ENCODE measurements at regions not wholly inside any gene's neighbourhood (a gene's known extent, or its start where the extent isn't known, plus 50 kb on each side); places are given as distances from the start of the nearest gene placed in this dataset.

DNA sequence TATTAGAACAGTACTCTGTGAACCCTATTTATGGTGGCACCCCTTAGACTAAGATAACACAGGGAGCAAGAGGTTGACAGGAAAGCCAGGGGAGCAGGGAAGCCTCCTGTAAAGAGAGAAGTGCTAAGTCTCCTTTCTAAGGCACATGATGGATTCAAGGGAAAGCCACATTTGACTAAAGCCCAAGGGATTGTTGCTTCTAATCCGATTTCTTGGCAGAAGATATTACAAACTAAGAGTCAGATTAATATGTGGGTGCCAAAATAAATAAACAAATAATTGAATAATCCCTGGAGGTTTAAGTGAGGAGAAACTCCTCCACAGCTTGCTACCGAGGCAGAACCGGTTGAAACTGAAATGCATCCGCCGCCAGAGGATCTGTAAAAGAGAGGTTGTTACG lies 333.2 kb downstream of the SOX11 start:
- Histone ChIP-seq H3K4me1 (ENCODE audit: insufficient read depth) (no peaks in the 10 kb centered on the region), H3K4me3 (no peak overlapping the region), H3K79me2 (no peaks in the 10 kb centered on the region), H4K20me1 (ENCODE audit: insufficient read depth, poor library complexity, severe bottlenecking) (no peaks in the 10 kb centered on the region), H3K27me3 (no peaks in the 10 kb centered on the region), H3K4me2 (no peak overlapping the region), H3K36me3 (replicated peaks; ENCODE audit: insufficient read depth, low read depth) (no peaks in the 10 kb centered on the region), H3K9me3 (ENCODE audit: low read depth) (no peaks in the 10 kb centered on the region), H2AFZ (no peak overlapping the region), H3K9me2 (replicated peaks; ENCODE audit: insufficient read depth) (no peaks in the 10 kb centered on the region), H3K27ac (no peak overlapping the region)
- 89% methylated on average over 6 of the region's 6 CpGs for WGBS (ENCODE audit: low lambda C conversion rate, missing lambda C conversion rate)
- DNase-seq (ENCODE audit: low spot score) = no peak
- TF ChIP-seq, protein P1, sequence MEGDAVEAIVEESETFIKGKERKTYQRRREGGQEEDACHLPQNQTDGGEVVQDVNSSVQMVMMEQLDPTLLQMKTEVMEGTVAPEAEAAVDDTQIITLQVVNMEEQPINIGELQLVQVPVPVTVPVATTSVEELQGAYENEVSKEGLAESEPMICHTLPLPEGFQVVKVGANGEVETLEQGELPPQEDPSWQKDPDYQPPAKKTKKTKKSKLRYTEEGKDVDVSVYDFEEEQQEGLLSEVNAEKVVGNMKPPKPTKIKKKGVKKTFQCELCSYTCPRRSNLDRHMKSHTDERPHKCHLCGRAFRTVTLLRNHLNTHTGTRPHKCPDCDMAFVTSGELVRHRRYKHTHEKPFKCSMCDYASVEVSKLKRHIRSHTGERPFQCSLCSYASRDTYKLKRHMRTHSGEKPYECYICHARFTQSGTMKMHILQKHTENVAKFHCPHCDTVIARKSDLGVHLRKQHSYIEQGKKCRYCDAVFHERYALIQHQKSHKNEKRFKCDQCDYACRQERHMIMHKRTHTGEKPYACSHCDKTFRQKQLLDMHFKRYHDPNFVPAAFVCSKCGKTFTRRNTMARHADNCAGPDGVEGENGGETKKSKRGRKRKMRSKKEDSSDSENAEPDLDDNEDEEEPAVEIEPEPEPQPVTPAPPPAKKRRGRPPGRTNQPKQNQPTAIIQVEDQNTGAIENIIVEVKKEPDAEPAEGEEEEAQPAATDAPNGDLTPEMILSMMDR (IDR thresholded peaks at IDR 0.05; ENCODE audit: poor library complexity) = no peak
- no peak for TF ChIP-seq EZH2 (IDR thresholded peaks at IDR 0.05; ENCODE audit: borderline replicate concordance)
- TF ChIP-seq EZH2phosphoT487 (IDR thresholded peaks at IDR 0.05; ENCODE audit: low read depth, severe bottlenecking, unreplicated experiment) = no peak

DNA sequence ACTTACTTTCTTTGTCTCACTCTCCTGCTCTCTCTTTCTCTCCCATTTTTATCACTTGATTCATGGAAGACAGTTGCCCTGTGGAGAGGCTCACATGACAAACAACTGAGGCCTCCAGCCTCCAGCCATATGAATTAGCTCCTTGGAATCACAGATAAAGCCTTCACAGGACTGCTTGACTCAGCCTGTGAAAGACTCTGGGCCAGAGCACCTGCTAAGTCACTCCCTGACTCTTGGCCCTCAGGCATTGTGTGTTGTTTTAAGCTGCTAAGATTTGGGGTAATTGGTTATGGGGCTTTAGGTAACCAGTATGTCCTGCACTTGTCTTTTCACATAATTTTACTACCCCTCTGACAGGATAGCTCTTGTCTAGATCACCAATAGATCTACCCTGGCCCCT lies 334.9 kb downstream of the SOX11 start:
- Histone ChIP-seq H3K9me2 (replicated peaks; ENCODE audit: insufficient read depth) (no peaks in the 10 kb centered on the region), H3K9me3 (ENCODE audit: low read depth) (no peaks in the 10 kb centered on the region), H3K4me1 (ENCODE audit: insufficient read depth) (no peaks in the 10 kb centered on the region), H3K4me3 (no peak overlapping the region), H3K27me3 (no peaks in the 10 kb centered on the region), H3K36me3 (replicated peaks; ENCODE audit: insufficient read depth, low read depth) (no peaks in the 10 kb centered on the region), H3K79me2 (no peaks in the 10 kb centered on the region), H4K20me1 (ENCODE audit: insufficient read depth, poor library complexity, severe bottlenecking) (no peaks in the 10 kb centered on the region), H2AFZ (no peak overlapping the region), H3K4me2 (no peak overlapping the region), H3K27ac (no peak overlapping the region)
- TF ChIP-seq, protein P1 (IDR thresholded peaks at IDR 0.05; ENCODE audit: poor library complexity) = no peak
- TF ChIP-seq EZH2phosphoT487 (IDR thresholded peaks at IDR 0.05; ENCODE audit: low read depth, severe bottlenecking, unreplicated experiment) (no peak), EZH2 (IDR thresholded peaks at IDR 0.05; ENCODE audit: borderline replicate concordance) (no peak)
- DNase-seq (ENCODE audit: low spot score) = no peak

DNA sequence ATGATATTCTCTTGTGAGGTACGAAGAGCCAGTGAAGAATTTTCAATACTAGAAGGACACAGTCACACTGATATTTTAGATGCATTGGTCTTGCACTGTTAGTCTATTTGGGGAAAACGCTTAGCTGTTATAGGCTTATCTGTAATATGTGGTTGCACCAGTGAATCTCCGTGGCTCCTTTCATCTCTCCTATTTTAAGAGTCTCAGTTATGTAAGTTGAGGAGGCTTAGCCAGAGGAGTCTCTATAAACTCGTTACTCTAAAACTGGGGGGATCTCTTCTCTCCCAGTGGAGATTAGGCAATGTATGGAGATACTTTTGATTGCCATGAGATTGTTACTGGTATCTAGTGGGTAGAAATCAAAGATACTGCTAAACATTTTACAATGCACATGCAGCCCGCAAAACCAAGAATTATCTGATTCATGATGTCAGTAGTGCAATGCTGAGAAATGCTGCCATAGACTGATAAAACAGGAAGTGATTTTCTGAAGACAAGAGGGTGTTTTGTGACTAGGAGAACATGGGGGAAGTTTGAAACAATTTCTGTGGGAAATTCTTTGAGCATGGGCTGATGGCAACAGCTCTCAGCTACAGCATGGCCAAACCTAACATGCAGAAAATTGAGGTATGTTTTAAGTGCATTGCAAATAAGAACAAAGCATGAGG lies 339.1 kb downstream of the SOX11 start:
- DNase-seq (ENCODE audit: low spot score) = no peak
- Histone ChIP-seq H2AFZ (no peak overlapping the region), H4K20me1 (ENCODE audit: insufficient read depth, poor library complexity, severe bottlenecking) (no peaks in the 10 kb centered on the region), H3K4me1 (ENCODE audit: insufficient read depth) (no peaks in the 10 kb centered on the region), H3K9me3 (ENCODE audit: low read depth) (no peaks in the 10 kb centered on the region), H3K36me3 (replicated peaks; ENCODE audit: insufficient read depth, low read depth) (no peaks in the 10 kb centered on the region), H3K9me2 (replicated peaks; ENCODE audit: insufficient read depth) (no peaks in the 10 kb centered on the region), H3K79me2 (no peaks in the 10 kb centered on the region), H3K4me2 (no peak overlapping the region), H3K27me3 (no peaks in the 10 kb centered on the region), H3K4me3 (no peak overlapping the region), H3K27ac (no peak overlapping the region)
- 65% methylated on average over 5 of the region's 5 CpGs for WGBS (ENCODE audit: low lambda C conversion rate, missing lambda C conversion rate)
- TF ChIP-seq EZH2 (IDR thresholded peaks at IDR 0.05; ENCODE audit: borderline replicate concordance) (no peak), EZH2phosphoT487 (IDR thresholded peaks at IDR 0.05; ENCODE audit: low read depth, severe bottlenecking, unreplicated experiment) (no peak)
- TF ChIP-seq, protein P1 (IDR thresholded peaks at IDR 0.05; ENCODE audit: poor library complexity) = no peak

Measured in hepatocyte (in vitro differentiated cells).